Dendritic cell treated with granulocyte-macrophage colony-stimulating factor and Interleukin-4, amounts not matched to agents 40 ng/mL and 50 ng/mL, for 4 days (primary cell): ENCODE measurements at regions not wholly inside any gene's neighbourhood (a gene's known extent, or its start where the extent isn't known, plus 50 kb on each side); places are given as distances from the start of the nearest gene placed in this dataset.

Experiments
- H3K27ac Mint-ChIP-seq: one replicate; pipeline ENCODE4 v1.8.0; 2022; ENCODE audit warnings: mild to moderate bottlenecking, mixed read lengths
- H3K27me3 Mint-ChIP-seq: one replicate; pipeline ENCODE4 v1.8.0; 2022; ENCODE audit warnings: mild to moderate bottlenecking, mixed read lengths
- H3K36me3 Mint-ChIP-seq: one replicate; pipeline ENCODE4 v1.8.0; 2022; ENCODE audit warnings: low read depth, mixed read lengths
- H3K4me1 Mint-ChIP-seq: one replicate; pipeline ENCODE4 v1.8.0; 2022; ENCODE audit warnings: low read depth, mixed read lengths
- H3K4me3 Mint-ChIP-seq: one replicate; pipeline ENCODE4 v1.8.0; 2022; ENCODE audit warnings: mild to moderate bottlenecking, moderate library complexity, mixed read lengths
- H3K9me3 Mint-ChIP-seq: one replicate; pipeline ENCODE4 v1.8.0; 2022; ENCODE audit warnings: mixed read lengths
- intact Hi-C: fragments of 100-400 bp; cut with micrococcal nuclease; formaldehyde crosslinking; loops from one replicate; pipeline ENCODE4 v1.15.0; 2022

DNA sequence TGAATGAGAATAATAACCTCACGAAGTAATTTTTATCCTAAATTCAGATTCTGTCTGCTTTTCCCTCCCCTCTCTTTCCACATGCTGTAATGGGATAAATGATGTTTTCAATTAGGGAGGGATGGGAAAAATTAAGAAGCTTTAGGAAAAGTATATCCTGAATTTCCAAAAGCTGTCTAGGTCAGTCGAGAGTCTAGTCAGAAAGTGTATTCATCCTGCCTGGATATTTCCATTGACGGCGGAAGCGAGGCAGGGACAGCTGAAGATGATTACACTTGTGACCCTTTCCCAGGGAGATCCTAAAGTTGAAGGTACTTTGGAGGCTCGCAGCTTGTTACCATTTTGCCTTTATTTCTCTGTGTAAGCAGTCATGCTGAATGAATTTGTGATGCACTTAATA lies 204.1 kb downstream of the ZNF365 start:
- H3K4me3 Mint-ChIP-seq = no peak overlapping the region
- H3K27ac Mint-ChIP-seq = no peak overlapping the region
- no peaks in the 10 kb centered on the region for H3K9me3 Mint-ChIP-seq
- H3K27me3 Mint-ChIP-seq = peaks cover 10% of the 10 kb centered on the region
- intact Hi-C loops = no loop called here
- no peaks in the 10 kb centered on the region for H3K36me3 Mint-ChIP-seq
- H3K4me1 Mint-ChIP-seq = peaks cover 48% of the 10 kb centered on the region

DNA sequence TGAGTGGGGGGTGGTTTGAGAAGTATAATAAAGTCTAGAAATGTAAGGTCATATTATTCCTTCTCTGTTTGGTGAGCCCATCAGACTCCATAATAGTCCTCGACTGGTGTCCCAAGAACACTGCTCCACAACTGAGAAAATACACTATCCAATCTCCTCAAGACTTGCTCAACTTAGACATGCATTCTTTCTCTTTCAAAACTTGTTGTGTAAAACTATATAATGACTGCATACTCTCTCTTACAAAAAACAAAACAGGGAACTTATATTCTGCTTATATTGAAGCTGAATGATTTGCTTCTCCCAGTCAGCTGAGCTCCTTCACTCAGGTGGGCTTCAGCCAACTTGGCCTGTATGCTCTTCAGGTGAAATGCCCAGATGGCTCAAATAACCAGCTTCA lies 204.7 kb downstream of the ZNF365 start:
- peaks cover 53% of the 10 kb centered on the region for H3K4me1 Mint-ChIP-seq
- no peak overlapping the region for H3K4me3 Mint-ChIP-seq
- H3K27ac Mint-ChIP-seq = no peak overlapping the region
- no peaks in the 10 kb centered on the region for H3K36me3 Mint-ChIP-seq
- peaks cover 10% of the 10 kb centered on the region for H3K27me3 Mint-ChIP-seq
- intact Hi-C loops = no loop called here
- no peaks in the 10 kb centered on the region for H3K9me3 Mint-ChIP-seq

DNA sequence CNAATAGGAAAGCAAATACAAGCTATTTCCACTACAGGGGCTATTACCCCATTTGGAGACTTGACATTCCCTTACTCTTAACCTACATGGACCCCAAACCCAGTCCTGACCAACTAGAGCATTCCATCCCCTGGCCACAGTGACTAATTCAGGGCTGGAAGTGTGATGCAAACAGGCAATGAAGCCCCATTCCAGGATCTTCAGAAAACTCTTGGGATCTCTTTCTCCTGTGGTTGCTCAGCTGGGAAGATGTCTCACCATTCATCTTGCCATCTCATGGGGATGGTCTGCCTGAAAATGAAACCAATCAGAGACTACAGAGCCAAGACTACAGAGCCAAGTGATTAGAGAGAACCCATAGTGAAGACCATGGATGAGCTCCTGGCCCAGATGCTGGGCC lies 206.2 kb downstream of the ZNF365 start:
- Mint-ChIP-seq H3K4me1 (peaks cover 68% of the 10 kb centered on the region), H3K27ac (no peak overlapping the region), H3K27me3 (peaks cover 7% of the 10 kb centered on the region), H3K36me3 (no peaks in the 10 kb centered on the region), H3K9me3 (no peaks in the 10 kb centered on the region), H3K4me3 (no peak overlapping the region)
- intact Hi-C loops = loop anchor here (5.0 kb wide), 2 partner anchors 33 to 273 kb away; no protein-coding TSS in a partner anchor

GRCh38 chr10:62581351-62581750 lies 207.2 kb downstream of the ZNF365 start:
- no peaks in the 10 kb centered on the region for H3K36me3 Mint-ChIP-seq
- intact Hi-C loops = loop anchor here (5.0 kb wide), 2 partner anchors 34 to 274 kb away; no protein-coding TSS in a partner anchor
- H3K4me1 Mint-ChIP-seq = peaks cover 68% of the 10 kb centered on the region
- no peaks in the 10 kb centered on the region for H3K9me3 Mint-ChIP-seq
- H3K27ac Mint-ChIP-seq = peak overlapping the region; percentile 80
- no peak overlapping the region for H3K4me3 Mint-ChIP-seq
- H3K27me3 Mint-ChIP-seq = peaks cover 6% of the 10 kb centered on the region

- no peaks in the 10 kb centered on the region for H3K36me3 Mint-ChIP-seq
Measured at GRCh38 chr10:62582101-62582705, 208.0 kb downstream of the ZNF365 start.

DNA sequence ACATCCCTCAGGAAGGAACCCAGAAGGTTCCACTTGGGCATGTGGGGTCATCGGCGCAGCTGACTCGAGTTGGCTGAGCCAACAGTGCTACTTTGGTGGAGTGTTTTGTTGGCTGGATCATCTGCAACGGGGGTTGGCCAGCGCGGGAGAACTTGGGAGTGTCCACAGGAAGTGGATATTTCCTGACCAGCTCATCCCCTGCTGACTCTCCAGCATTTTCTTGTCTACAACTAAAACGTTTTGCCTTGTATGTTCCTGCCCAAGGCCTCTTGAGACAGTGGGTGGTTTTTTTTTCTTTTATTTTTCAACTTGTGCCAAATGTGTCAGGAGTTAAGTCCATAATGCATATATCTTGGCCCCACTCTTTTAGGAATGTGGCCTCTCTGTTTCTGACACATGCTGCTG lies 208.6 kb downstream of the ZNF365 start:
- H3K27me3 Mint-ChIP-seq = peaks cover 2% of the 10 kb centered on the region
- no peaks in the 10 kb centered on the region for H3K36me3 Mint-ChIP-seq

More at GRCh38 chr10:62582101-62582705, 208.0 kb downstream of the ZNF365 start:
- H3K27ac Mint-ChIP-seq = peak overlapping the region; percentile 80
- H3K4me3 Mint-ChIP-seq = no peak overlapping the region
- intact Hi-C loops = loop anchor here (5.0 kb wide), 2 partner anchors 35 to 275 kb away; no protein-coding TSS in a partner anchor
- H3K27me3 Mint-ChIP-seq = peaks cover 2% of the 10 kb centered on the region
- H3K4me1 Mint-ChIP-seq = peaks cover 68% of the 10 kb centered on the region
- H3K9me3 Mint-ChIP-seq = no peaks in the 10 kb centered on the region

DNA sequence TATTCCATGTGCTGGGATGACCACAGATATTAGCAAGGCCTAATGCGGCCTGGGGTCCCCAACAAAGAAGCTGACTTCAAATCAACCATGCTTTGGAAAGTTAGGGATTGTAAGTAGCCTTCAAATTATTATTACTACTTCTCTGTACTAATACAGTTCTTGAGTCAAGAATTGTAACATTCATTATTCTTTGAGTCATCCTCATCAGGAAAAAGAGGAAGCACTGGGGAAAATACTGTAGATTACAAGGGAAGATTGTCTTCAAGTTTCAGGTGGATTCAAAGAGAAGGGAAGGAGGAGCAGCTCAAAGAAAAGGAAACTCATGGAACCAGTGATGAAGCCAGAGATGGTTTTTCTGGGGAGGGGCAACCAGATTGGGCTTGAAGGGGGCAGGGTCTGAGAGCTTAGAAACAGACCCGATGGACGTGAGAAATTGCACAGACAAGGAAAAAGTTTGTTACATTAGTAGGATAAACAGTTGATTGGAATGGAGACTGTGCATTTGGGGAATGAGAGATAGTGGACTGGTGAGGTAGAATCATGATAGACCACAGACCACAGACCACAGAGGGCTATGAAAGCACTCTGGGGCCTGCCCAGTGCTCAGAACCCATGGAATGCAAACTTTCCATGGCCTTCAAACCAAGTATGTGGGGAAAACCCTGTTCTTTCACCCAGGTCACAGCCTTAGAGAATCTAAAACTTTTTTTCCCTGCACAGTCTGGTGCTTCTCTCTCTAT lies 209.9 kb downstream of the ZNF365 start:
- intact Hi-C loops = loop anchor here (5.0 kb wide), 2 partner anchors 37 to 277 kb away; no protein-coding TSS in a partner anchor
- H3K4me3 Mint-ChIP-seq = no peak overlapping the region

More for the DNA sequence above, 208.6 kb downstream of the ZNF365 start:
- Mint-ChIP-seq H3K27ac (peak overlapping the region; percentile 80), H3K4me1 (peaks cover 62% of the 10 kb centered on the region), H3K4me3 (peak overlapping the region; percentile 13), H3K9me3 (no peaks in the 10 kb centered on the region)
- intact Hi-C loops = loop anchor here (5.0 kb wide), 2 partner anchors 36 to 276 kb away; no protein-coding TSS in a partner anchor

GRCh38 chr10:62584731-62585130 lies 210.6 kb downstream of the ZNF365 start:
- H3K36me3 Mint-ChIP-seq = no peaks in the 10 kb centered on the region
- H3K4me1 Mint-ChIP-seq = peaks cover 58% of the 10 kb centered on the region
- peaks cover 4% of the 10 kb centered on the region for H3K9me3 Mint-ChIP-seq
- intact Hi-C loops = loop anchor here (5.0 kb wide), 2 partner anchors 37 to 277 kb away; no protein-coding TSS in a partner anchor
- peak overlapping the region; percentile 10 for H3K27ac Mint-ChIP-seq
- H3K27me3 Mint-ChIP-seq = no peaks in the 10 kb centered on the region
- H3K4me3 Mint-ChIP-seq = no peak overlapping the region

More for the DNA sequence above, 209.9 kb downstream of the ZNF365 start:
- Mint-ChIP-seq H3K36me3 (no peaks in the 10 kb centered on the region), H3K4me1 (peaks cover 54% of the 10 kb centered on the region), H3K27me3 (no peaks in the 10 kb centered on the region), H3K9me3 (no peaks in the 10 kb centered on the region), H3K27ac (peak overlapping the region; percentile 80)

- H3K9me3 Mint-ChIP-seq = peaks cover 9% of the 10 kb centered on the region
- no peaks in the 10 kb centered on the region for H3K36me3 Mint-ChIP-seq
- H3K4me3 Mint-ChIP-seq = no peak overlapping the region
- intact Hi-C loops = no loop called here
- peaks cover 58% of the 10 kb centered on the region for H3K4me1 Mint-ChIP-seq
- H3K27ac Mint-ChIP-seq = peak overlapping the region; percentile 10
- no peaks in the 10 kb centered on the region for H3K27me3 Mint-ChIP-seq
Measured at GRCh38 chr10:62585211-62585775, 211.1 kb downstream of the ZNF365 start.

DNA sequence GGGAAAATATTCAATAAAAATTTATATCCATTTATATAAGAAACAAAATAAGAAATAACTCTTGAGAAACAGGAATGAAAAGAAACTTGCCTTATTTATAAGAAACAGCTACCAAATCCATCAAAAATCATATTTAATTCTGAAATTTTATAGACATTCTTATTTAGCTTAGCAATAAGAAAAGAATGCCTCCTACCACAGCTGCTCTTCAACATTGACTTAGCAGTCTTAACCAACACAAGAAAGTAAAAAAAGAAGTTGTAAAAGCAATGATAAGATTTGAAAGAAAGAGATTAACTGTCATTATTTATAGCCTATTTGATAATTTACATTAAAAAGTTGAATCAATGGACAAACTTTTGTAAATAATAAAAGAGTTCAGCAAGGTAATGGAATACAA lies 212.8 kb downstream of the ZNF365 start:
- intact Hi-C loops = no loop called here
- H3K27me3 Mint-ChIP-seq = no peaks in the 10 kb centered on the region
- peaks cover 10% of the 10 kb centered on the region for H3K9me3 Mint-ChIP-seq
- H3K4me3 Mint-ChIP-seq = no peak overlapping the region
- H3K27ac Mint-ChIP-seq = no peak overlapping the region
- H3K36me3 Mint-ChIP-seq = no peaks in the 10 kb centered on the region
- H3K4me1 Mint-ChIP-seq = peaks cover 41% of the 10 kb centered on the region

DNA sequence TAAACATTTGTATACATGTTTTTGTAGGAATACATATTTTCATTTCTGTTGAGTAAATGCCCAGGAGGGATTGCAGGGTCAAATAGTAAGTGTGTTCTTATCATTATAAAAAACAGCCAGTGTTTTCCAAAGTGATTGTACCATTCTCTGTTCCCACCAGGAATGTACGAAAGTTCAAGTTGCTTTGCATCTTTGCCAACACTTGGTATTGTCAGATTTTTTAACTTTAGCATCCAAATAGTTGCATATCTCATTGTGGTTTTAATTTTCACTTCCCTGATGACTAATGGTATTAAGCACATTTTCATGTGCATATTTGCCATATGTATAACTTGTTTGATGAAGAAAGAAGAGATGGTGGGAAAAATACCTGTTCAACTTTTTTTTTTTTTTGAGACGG lies 213.9 kb downstream of the ZNF365 start:
- H3K27me3 Mint-ChIP-seq = no peaks in the 10 kb centered on the region
- intact Hi-C loops = no loop called here
- no peak overlapping the region for H3K27ac Mint-ChIP-seq
- H3K4me3 Mint-ChIP-seq = no peak overlapping the region
- H3K4me1 Mint-ChIP-seq = peaks cover 32% of the 10 kb centered on the region
- H3K9me3 Mint-ChIP-seq = peaks cover 17% of the 10 kb centered on the region
- no peaks in the 10 kb centered on the region for H3K36me3 Mint-ChIP-seq

- H3K4me1 Mint-ChIP-seq = peaks cover 23% of the 10 kb centered on the region
- H3K4me3 Mint-ChIP-seq = no peak overlapping the region
- H3K36me3 Mint-ChIP-seq = no peaks in the 10 kb centered on the region
- no peaks in the 10 kb centered on the region for H3K27me3 Mint-ChIP-seq
- intact Hi-C loops = loop anchor here (5.0 kb wide), 3 partner anchors 152 to 418 kb away; partner anchors contain the start of gene EGR2
- peaks cover 17% of the 10 kb centered on the region for H3K9me3 Mint-ChIP-seq
- H3K27ac Mint-ChIP-seq = no peak overlapping the region
Measured at GRCh38 chr10:62589689-62590088, 214.8 kb upstream of the ADO start.

- intact Hi-C loops = loop anchor here (5.0 kb wide), 3 partner anchors 153 to 417 kb away; partner anchors contain the start of gene EGR2
Measured at GRCh38 chr10:62590306-62590705, 214.2 kb upstream of the ADO start.

GRCh38 chr10:62594093-62594520 lies 210.4 kb upstream of the ADO start:
- Mint-ChIP-seq H3K36me3 (no peaks in the 10 kb centered on the region), H3K27me3 (no peaks in the 10 kb centered on the region), H3K4me1 (peaks cover 22% of the 10 kb centered on the region), H3K27ac (peak overlapping the region; percentile 24), H3K4me3 (no peak overlapping the region), H3K9me3 (peaks cover 17% of the 10 kb centered on the region)
- intact Hi-C loops = loop anchor here (1.0 to 5.0 kb wide), 5 partner anchors 157 to 564 kb away; partner anchors contain the start of gene EGR2

More at GRCh38 chr10:62590306-62590705, 214.2 kb upstream of the ADO start:
- Mint-ChIP-seq H3K4me3 (no peak overlapping the region), H3K27ac (no peak overlapping the region), H3K4me1 (peaks cover 21% of the 10 kb centered on the region), H3K36me3 (no peaks in the 10 kb centered on the region), H3K27me3 (no peaks in the 10 kb centered on the region), H3K9me3 (peaks cover 17% of the 10 kb centered on the region)
